Ascending aorta (tissue), 2 donors: ENCODE measurements at regions not wholly inside any gene's neighbourhood (a gene's known extent, or its start where the extent isn't known, plus 50 kb on each side); places are given as distances from the start of the nearest gene placed in this dataset.
A peak's percentile ranks its signal among the peaks of the same experiment; 100 is the strongest.
"Not testable (repeated sequence)": the region's sequence is repeated elsewhere in the genome, so short reads cannot be mapped to it uniquely, and the experiment has no call there.

Experiments
- DNase-seq, 2 donors: peaks; one replicate each; pipeline ENCODE4 v3.0.0-alpha.2; 2019; ENCODE audit warnings: low spot score in 2 of 2
- H3K27ac ChIP-seq, 2 donors: fragments of 200-600 bp; sonication (generic); one replicate each; pipeline ENCODE4 v1.5.1; 2016 to 2017; ENCODE audit warnings: mild to moderate bottlenecking in 1 of 2
- H3K27me3 ChIP-seq: fragments of 200-600 bp; sonication (generic); one replicate; pipeline ENCODE4 v1.5.1; 2017
- H3K36me3 ChIP-seq, 2 donors: fragments of 200-600 bp; sonication (generic); one replicate each; pipeline ENCODE4 v1.5.1; 2016
- H3K4me1 ChIP-seq, 2 donors: fragments of 200-600 bp; sonication (generic); one replicate each; pipeline ENCODE4 v1.5.1; 2016 to 2017; ENCODE audit warnings: mild to moderate bottlenecking in 1 of 2
- H3K4me3 ChIP-seq, 2 donors: fragments of 200-600 bp; sonication (generic); one replicate each; pipeline ENCODE4 v1.5.1; 2016 to 2017; ENCODE audit warnings: mild to moderate bottlenecking in 1 of 2
- H3K9me3 ChIP-seq, 2 donors: fragments of 200-600 bp; sonication (generic); one replicate each; pipeline ENCODE4 v1.5.1; 2016
- intact Hi-C: fragments of 100-400 bp; cut with DNase I; formaldehyde crosslinking; loops from one replicate; pipeline ENCODE4 v1.15.1; 2023

GRCh38 chr16:46390660-46391462 lies 230.3 kb downstream of the SHCBP1 start:
- H3K4me1 ChIP-seq, intact Hi-C loops, H3K4me3 ChIP-seq, H3K27me3 ChIP-seq, H3K36me3 ChIP-seq, DNase-seq, H3K27ac ChIP-seq: not testable (repeated sequence)
- H3K9me3 ChIP-seq, result peaks cover 17 to 21% of the 10 kb centered on the region in 2 donors

- H3K4me1 ChIP-seq, H3K27me3 ChIP-seq, H3K27ac ChIP-seq, H3K36me3 ChIP-seq, intact Hi-C loops: not testable (repeated sequence)
- Histone ChIP-seq H3K9me3 (peaks cover 11 to 15% of the 10 kb centered on the region in 2 donors), H3K4me3 (peak overlapping the region in 1 of 2 donors; percentile 0)
- DNase-seq, result peak; percentile 56 to 93
Observed at GRCh38 chr16:46389561-46390041, 231.6 kb downstream of the SHCBP1 start.

GRCh38 chr16:46388939-46389491 lies 232.2 kb downstream of the SHCBP1 start:
- H3K36me3 ChIP-seq, H3K27ac ChIP-seq, DNase-seq, H3K4me3 ChIP-seq, intact Hi-C loops, H3K4me1 ChIP-seq, H3K27me3 ChIP-seq: not testable (repeated sequence)
- H3K9me3 ChIP-seq, result peaks cover 14 to 18% of the 10 kb centered on the region in 2 donors

GRCh38 chr16:46388354-46388753 lies 232.8 kb downstream of the SHCBP1 start:
- H3K4me1 ChIP-seq, H3K4me3 ChIP-seq, H3K36me3 ChIP-seq, DNase-seq, H3K27ac ChIP-seq, H3K27me3 ChIP-seq, intact Hi-C loops: not testable (repeated sequence)
- peaks cover 14 to 18% of the 10 kb centered on the region in 2 donors for H3K9me3 ChIP-seq

GRCh38 chr16:46387720-46388119 lies 233.5 kb downstream of the SHCBP1 start:
- H3K36me3 ChIP-seq, H3K27ac ChIP-seq, intact Hi-C loops, H3K27me3 ChIP-seq, H3K4me1 ChIP-seq: not testable (repeated sequence)
- H3K4me3 ChIP-seq, result peak overlapping the region in 1 of 2 donors; percentile 0
- H3K9me3 ChIP-seq, result peaks cover 17 to 21% of the 10 kb centered on the region in 2 donors
- peak; percentile 24 to 90 for DNase-seq

GRCh38 chr16:46386805-46387620 lies 234.2 kb downstream of the SHCBP1 start:
- intact Hi-C loops, H3K36me3 ChIP-seq, H3K27me3 ChIP-seq, H3K4me1 ChIP-seq, DNase-seq, H3K27ac ChIP-seq: not testable (repeated sequence)
- peak overlapping the region in 1 of 2 donors; percentile 0 for H3K4me3 ChIP-seq
- peaks cover 18 to 24% of the 10 kb centered on the region in 2 donors for H3K9me3 ChIP-seq

- H3K27me3 ChIP-seq, intact Hi-C loops, H3K27ac ChIP-seq, DNase-seq, H3K4me1 ChIP-seq, H3K4me3 ChIP-seq, H3K36me3 ChIP-seq: not testable (repeated sequence)
- H3K9me3 ChIP-seq, result peaks cover 18 to 24% of the 10 kb centered on the region in 2 donors
Observed at GRCh38 chr16:46386110-46386771, 234.9 kb downstream of the SHCBP1 start.

- H3K4me3 ChIP-seq, intact Hi-C loops, H3K27me3 ChIP-seq, H3K36me3 ChIP-seq, H3K4me1 ChIP-seq, H3K27ac ChIP-seq: not testable (repeated sequence)
- H3K9me3 ChIP-seq, result peaks cover 15 to 20% of the 10 kb centered on the region in 2 donors
- peak; percentile 8 to 79 for DNase-seq
Observed at GRCh38 chr16:46384285-46385061, 236.7 kb downstream of the SHCBP1 start.

GRCh38 chr16:46383581-46383980 lies 237.6 kb downstream of the SHCBP1 start:
- H3K27me3 ChIP-seq, DNase-seq, H3K4me1 ChIP-seq, intact Hi-C loops, H3K4me3 ChIP-seq, H3K36me3 ChIP-seq, H3K27ac ChIP-seq: not testable (repeated sequence)
- H3K9me3 ChIP-seq, result peaks cover 13 to 19% of the 10 kb centered on the region in 2 donors

- peaks cover 13 to 19% of the 10 kb centered on the region in 2 donors for H3K9me3 ChIP-seq
- H3K4me1 ChIP-seq, H3K4me3 ChIP-seq, H3K27ac ChIP-seq, H3K36me3 ChIP-seq, H3K27me3 ChIP-seq, DNase-seq, intact Hi-C loops: not testable (repeated sequence)
Observed at GRCh38 chr16:46382791-46383541, 238.2 kb downstream of the SHCBP1 start.

- H3K4me3 ChIP-seq, intact Hi-C loops, H3K27ac ChIP-seq, H3K4me1 ChIP-seq, H3K36me3 ChIP-seq, H3K27me3 ChIP-seq, DNase-seq: not testable (repeated sequence)
- H3K9me3 ChIP-seq, result peaks cover 11 to 14% of the 10 kb centered on the region in 2 donors
Observed at GRCh38 chr16:46382079-46382478, 239.1 kb downstream of the SHCBP1 start.

- H3K27me3 ChIP-seq, H3K4me1 ChIP-seq, H3K36me3 ChIP-seq, DNase-seq, H3K9me3 ChIP-seq, H3K4me3 ChIP-seq, intact Hi-C loops, H3K27ac ChIP-seq: not testable (repeated sequence)
Observed at GRCh38 chr16:46381344-46381743, 239.8 kb downstream of the SHCBP1 start.
